GM23248 (cell line): ENCODE measurements at regions not wholly inside any gene's neighbourhood (a gene's known extent, or its start where the extent isn't known, plus 50 kb on each side); places are given as distances from the start of the nearest gene placed in this dataset.

ENCODE experiments used
- EZH2 ChIP-seq: fragments of 200-600 bp; sonication (generic); IDR thresholded peaks from 2 replicates; pipeline ENCODE4 v1.6.1; 2018; ENCODE audit warnings: antibody characterized with exemption, mild to moderate bottlenecking; ENCODE audit not compliant: insufficient read depth, poor library complexity, severe bottlenecking
- EZH2phosphoT487 ChIP-seq: fragments of 200-600 bp; sonication (generic); IDR thresholded peaks from 2 replicates; pipeline ENCODE4 v1.6.1; 2018; ENCODE audit warnings: antibody characterized with exemption, moderate library complexity, mild to moderate bottlenecking, low read depth; ENCODE audit not compliant: insufficient read depth

- TF ChIP-seq EZH2phosphoT487 (no peak), EZH2 (no peak)
Observed at GRCh38 chr7:130896051-130896881, 162.3 kb upstream of the KLF14 start.
